ENCODE measurements at regions not wholly inside any gene's neighbourhood (a gene's known extent, or its start where the extent isn't known, plus 50 kb on each side); places are given as distances from the start of the nearest gene placed in this dataset.

DNA sequence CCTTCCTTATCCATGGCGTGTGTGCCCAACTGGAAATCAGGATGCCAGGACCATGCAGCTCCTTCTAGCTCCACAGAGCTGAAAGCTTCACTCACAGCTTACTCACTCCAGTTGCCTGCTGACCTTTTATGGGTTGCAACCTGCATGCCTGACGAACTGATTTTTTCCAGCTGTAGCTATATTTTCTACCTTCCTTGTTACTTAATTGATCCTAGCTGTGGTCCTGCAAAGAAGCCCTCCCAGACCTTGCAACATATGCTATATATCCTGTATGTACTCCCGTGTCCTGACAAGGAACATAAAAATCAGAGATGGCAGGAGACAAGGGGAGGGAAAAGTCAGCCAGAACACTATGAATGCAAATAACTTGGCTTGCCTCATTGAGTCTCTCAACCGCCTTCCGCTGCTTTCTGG lies 135.3 kb upstream of the LDB2 start:
- Histone ChIP-seq H4K20me1 (ENCODE audit: control insufficient read depth, insufficient read depth) (no peaks in the 10 kb centered on the region), H3K27me3 (replicated peaks in 1 of 2; ENCODE audit: control insufficient read depth in 2 of 2, insufficient read depth in 2 of 2, low read length in 1 of 2) (no peaks in the 10 kb centered on the region), H3K36me3 (ENCODE audit: control insufficient read depth in 2 of 2, insufficient read depth in 2 of 2, low read length in 1 of 2) (no peaks in the 10 kb centered on the region), H3K4me1 (ENCODE audit: control insufficient read depth, insufficient read depth, low read length) (no peaks in the 10 kb centered on the region), H3K9me3 (replicated peaks; ENCODE audit: control insufficient read depth, insufficient read depth, low read length) (no peaks in the 10 kb centered on the region), H3K4me3 (no peak overlapping the region), H3K4me2 (ENCODE audit: control insufficient read depth, insufficient read depth) (no peak overlapping the region), H3K27ac (ENCODE audit: control insufficient read depth, insufficient read depth) (no peak overlapping the region), H3K79me2 (ENCODE audit: control insufficient read depth, insufficient read depth, low read length) (no peaks in the 10 kb centered on the region), H2AFZ (ENCODE audit: control insufficient read depth, low read depth, low read length) (no peak overlapping the region), H3K9ac (ENCODE audit: control insufficient read depth, insufficient read depth, low read length) (no peak overlapping the region)
- ChIA-PET POLR2A (interaction anchor here (0.6 kb wide), 1 partner anchor 116 kb away, joined by 5 read pairs; no protein-coding TSS in a partner anchor), CTCF (no interaction called here), SMC1A (ENCODE audit: uncharacterized antibody, unreplicated experiment) (no interaction called here), RAD21 (ENCODE audit: unreplicated experiment) (no interaction called here)
- FAIRE-seq, result no peak
- intact Hi-C loops (cut with micrococcal nuclease; ENCODE audit: unreplicated experiment) (no loop called here), in situ Hi-C loops (cut with MboI) (no loop called here)
- BruUV-seq (replicated peaks), result no TSS peak
- no peak for DNase-seq (ENCODE audit: low read depth, low spot score)
- WGBS (ENCODE audit: insufficient coverage, insufficient replicate concordance, low lambda C conversion rate, missing lambda C conversion rate), result 42% methylated on average over 5 of the region's 5 CpGs
- ATAC-seq, result no peak
- TF ChIP-seq ASH2L (IDR thresholded peaks at IDR 0.05; ENCODE audit: borderline replicate concordance, low read depth), result no peak
- no peak for TF ChIP-seq RELB (IDR thresholded peaks at IDR 0.05; ENCODE audit: low read depth)
- no peak for TF ChIP-seq SMAD1 (IDR thresholded peaks at IDR 0.05; ENCODE audit: low read depth, partially characterized antibody)
- TF ChIP-seq NFYA (IDR thresholded peaks at IDR 0.05; ENCODE audit: borderline replicate concordance, low read depth, low read length), result no peak

DNA sequence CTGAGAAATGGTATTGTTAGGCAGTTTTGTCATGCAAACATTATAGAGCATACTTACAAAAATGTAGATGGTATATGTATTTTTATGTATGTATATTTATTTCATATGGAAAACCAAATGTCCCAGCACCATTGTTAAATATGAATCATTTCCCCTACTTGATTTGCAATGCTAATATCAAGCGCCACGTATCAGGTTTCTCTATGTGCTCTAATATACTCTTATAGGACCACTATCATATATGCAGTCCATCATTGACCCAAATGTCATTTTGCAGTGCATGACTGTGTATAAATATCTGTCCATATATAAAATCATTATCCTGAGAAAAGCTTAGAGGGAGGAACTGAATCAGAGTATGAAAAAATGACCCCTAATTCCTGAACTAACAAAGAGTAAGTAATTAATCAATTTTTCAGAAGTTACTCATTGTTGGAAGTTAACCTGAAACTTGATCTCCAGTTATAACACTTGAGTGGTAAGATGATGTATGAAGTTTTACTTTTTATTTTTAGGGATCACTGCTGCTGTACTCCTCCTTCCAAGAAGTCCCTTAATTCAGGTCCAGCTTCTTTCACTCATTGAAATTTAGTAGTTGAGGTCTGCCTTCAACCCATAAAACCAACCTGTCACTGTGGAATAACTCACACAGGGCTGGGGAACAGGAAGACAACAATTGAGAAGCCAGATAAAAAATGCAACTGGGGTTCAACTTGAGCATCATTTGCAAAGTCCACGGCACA lies 134.8 kb upstream of the LDB2 start:
- FAIRE-seq (no peak), ATAC-seq (no peak), DNase-seq (ENCODE audit: low read depth, low spot score) (no peak)
- H3K27me3 ChIP-seq (replicated peaks in 1 of 2; ENCODE audit: control insufficient read depth in 2 of 2, insufficient read depth in 2 of 2, low read length in 1 of 2), result no peaks in the 10 kb centered on the region
- no peak overlapping the region for H2AFZ ChIP-seq (ENCODE audit: control insufficient read depth, low read depth, low read length)
- in situ Hi-C loops (cut with MboI) (no loop called here), intact Hi-C loops (cut with micrococcal nuclease; ENCODE audit: unreplicated experiment) (no loop called here)
- no peak overlapping the region for H3K4me3 ChIP-seq
- no TSS peak for BruUV-seq (replicated peaks)
- H3K36me3 ChIP-seq (ENCODE audit: control insufficient read depth in 2 of 2, insufficient read depth in 2 of 2, low read length in 1 of 2), result no peaks in the 10 kb centered on the region
- ChIA-PET CTCF (no interaction called here), POLR2A (no interaction called here), SMC1A (ENCODE audit: uncharacterized antibody, unreplicated experiment) (no interaction called here), RAD21 (ENCODE audit: unreplicated experiment) (no interaction called here)
- no peak overlapping the region for H3K4me2 ChIP-seq (ENCODE audit: control insufficient read depth, insufficient read depth)
- no peak overlapping the region for H3K9ac ChIP-seq (ENCODE audit: control insufficient read depth, insufficient read depth, low read length)
- no peaks in the 10 kb centered on the region for H3K9me3 ChIP-seq (replicated peaks; ENCODE audit: control insufficient read depth, insufficient read depth, low read length)
- no peak overlapping the region for H3K27ac ChIP-seq (ENCODE audit: control insufficient read depth, insufficient read depth)
- H3K79me2 ChIP-seq (ENCODE audit: control insufficient read depth, insufficient read depth, low read length), result no peaks in the 10 kb centered on the region
- no peaks in the 10 kb centered on the region for H4K20me1 ChIP-seq (ENCODE audit: control insufficient read depth, insufficient read depth)
- WGBS (ENCODE audit: insufficient coverage, insufficient replicate concordance, low lambda C conversion rate, missing lambda C conversion rate), result 95% methylated on average over 3 of the region's 3 CpGs
- H3K4me1 ChIP-seq (ENCODE audit: control insufficient read depth, insufficient read depth, low read length), result no peaks in the 10 kb centered on the region
- TF ChIP-seq KAT2A (conservative IDR thresholded peaks at IDR 0.05; ENCODE audit: control insufficient read depth, low read depth, low read length), result no peak
- no peak for TF ChIP-seq PAX8 (IDR thresholded peaks at IDR 0.05)
- TF ChIP-seq, protein P1, sequence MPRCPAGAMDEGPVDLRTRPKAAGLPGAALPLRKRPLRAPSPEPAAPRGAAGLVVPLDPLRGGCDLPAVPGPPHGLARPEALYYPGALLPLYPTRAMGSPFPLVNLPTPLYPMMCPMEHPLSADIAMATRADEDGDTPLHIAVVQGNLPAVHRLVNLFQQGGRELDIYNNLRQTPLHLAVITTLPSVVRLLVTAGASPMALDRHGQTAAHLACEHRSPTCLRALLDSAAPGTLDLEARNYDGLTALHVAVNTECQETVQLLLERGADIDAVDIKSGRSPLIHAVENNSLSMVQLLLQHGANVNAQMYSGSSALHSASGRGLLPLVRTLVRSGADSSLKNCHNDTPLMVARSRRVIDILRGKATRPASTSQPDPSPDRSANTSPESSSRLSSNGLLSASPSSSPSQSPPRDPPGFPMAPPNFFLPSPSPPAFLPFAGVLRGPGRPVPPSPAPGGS (IDR thresholded peaks at IDR 0.05; ENCODE audit: borderline replicate concordance, insufficient read depth, low read depth, low read length, poor library complexity, severe bottlenecking), result no peak
- no peak for TF ChIP-seq TAF1 (IDR thresholded peaks at IDR 0.05; ENCODE audit: borderline replicate concordance, low read depth, low read length)
- TF ChIP-seq, protein P2, sequence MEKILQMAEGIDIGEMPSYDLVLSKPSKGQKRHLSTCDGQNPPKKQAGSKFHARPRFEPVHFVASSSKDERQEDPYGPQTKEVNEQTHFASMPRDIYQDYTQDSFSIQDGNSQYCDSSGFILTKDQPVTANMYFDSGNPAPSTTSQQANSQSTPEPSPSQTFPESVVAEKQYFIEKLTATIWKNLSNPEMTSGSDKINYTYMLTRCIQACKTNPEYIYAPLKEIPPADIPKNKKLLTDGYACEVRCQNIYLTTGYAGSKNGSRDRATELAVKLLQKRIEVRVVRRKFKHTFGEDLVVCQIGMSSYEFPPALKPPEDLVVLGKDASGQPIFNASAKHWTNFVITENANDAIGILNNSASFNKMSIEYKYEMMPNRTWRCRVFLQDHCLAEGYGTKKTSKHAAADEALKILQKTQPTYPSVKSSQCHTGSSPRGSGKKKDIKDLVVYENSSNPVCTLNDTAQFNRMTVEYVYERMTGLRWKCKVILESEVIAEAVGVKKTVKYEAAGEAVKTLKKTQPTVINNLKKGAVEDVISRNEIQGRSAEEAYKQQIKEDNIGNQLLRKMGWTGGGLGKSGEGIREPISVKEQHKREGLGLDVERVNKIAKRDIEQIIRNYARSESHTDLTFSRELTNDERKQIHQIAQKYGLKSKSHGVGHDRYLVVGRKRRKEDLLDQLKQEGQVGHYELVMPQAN (conservative IDR thresholded peaks at IDR 0.05), result no peak
- no peak for TF ChIP-seq CHD1 (IDR thresholded peaks at IDR 0.05; ENCODE audit: low read depth, low read length)
- no peak for TF ChIP-seq YY1 (IDR thresholded peaks at IDR 0.05; ENCODE audit: low read depth, low read length)
- no peak for TF ChIP-seq GABPA (IDR thresholded peaks at IDR 0.05; ENCODE audit: low read depth)
- no peak for TF ChIP-seq ATF7 (IDR thresholded peaks at IDR 0.05; ENCODE audit: low read depth)
